Islet of Langerhans (tissue), 1 donor: ENCODE measurements at regions not wholly inside any gene's neighbourhood (a gene's known extent, or its start where the extent isn't known, plus 50 kb on each side); places are given as distances from the start of the nearest gene placed in this dataset.
"Not testable (repeated sequence)": the region's sequence is repeated elsewhere in the genome, so short reads cannot be mapped to it uniquely, and the experiment has no call there.

ENCODE experiments used
- FAIRE-seq: peaks from one replicate; lab custom pipeline; 2011; peaks lifted over from hg19 to GRCh38; lab: Jason Lieb, UNC

DNA sequence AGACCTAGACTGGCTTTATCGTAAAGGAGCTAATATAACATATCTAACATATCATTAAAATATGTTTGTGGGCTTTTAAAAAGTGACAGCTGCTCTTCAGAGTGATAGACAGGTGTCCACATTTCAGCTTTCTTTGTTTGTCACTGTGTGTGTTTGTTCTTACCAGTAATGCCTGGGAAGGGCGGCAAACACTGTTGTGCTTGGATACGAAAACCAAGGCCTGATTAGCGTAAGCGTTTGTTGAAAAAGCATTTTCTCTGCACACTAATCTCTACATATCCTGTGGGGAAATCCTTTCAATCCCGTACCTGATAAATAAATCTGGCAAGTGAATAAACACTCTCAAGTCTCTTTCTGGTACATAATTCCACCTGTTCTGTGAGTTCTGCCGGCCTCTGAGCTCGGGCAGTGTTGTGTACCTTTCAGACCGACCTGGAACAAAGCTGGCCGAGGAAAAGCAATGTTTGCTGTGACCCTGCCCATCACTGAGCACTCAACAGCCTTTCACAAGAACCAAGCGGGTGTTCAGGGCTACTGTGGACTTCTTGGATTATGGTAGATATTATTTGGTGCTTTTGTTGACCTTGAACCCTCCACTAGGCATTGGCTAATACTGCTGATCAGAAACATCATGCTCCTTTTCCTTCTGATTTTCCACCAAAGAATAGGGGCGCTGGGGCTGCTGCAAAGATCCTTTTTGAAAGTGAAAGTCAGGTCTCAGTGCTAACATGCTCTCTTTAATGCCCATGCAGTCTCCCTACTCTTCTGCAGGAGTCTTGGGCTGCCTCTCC lies 100.4 kb downstream of the CD83 start:
- no peak for FAIRE-seq

DNA sequence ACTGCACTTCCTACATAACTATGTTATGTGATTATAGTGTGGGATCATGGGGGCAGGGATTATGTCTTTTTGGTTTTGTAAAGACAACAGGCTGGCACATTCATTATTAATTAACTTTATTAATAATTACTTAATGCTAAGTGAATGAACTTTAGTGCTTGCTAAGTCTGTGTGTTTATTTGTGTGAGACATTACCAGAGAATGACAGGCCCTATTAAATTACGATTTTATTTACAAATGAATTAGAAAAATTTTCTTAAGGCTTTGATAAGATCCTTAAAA lies 100.9 kb downstream of the CD83 start:
- FAIRE-seq = no peak

DNA sequence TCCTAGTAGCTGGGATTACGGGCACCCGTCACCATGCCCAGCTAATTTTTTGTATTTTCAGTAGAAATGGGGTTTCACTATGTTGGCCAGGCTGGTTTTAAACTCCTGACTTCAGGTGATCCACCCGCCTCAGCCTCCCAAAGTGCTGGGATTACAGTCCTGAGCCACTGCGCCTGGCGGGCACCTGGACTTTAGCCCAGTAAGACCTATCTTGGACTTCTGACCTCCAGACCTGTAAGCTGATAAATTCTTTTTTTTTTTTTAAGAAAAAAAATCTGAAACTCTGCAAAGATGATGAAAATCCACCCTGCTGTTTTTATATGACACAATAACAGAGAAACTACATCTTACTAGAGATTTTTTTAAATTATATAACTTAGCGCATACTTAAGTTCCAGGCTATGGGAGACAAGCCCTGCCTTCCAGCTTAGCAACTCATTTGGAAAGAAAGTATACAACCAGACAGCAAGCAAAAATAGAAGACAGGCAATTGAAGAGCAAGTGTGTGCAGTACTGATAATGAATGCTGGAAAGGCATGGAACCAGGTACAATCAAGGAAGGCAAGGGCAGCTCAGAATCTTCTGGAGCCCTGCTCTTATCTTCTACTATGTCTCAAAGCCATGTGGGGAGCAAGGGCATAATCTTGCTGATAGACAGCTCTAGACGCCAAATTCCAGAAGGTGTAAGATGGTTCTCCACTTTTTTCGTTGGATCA lies 104.2 kb downstream of the CD83 start:
- no peak for FAIRE-seq

DNA sequence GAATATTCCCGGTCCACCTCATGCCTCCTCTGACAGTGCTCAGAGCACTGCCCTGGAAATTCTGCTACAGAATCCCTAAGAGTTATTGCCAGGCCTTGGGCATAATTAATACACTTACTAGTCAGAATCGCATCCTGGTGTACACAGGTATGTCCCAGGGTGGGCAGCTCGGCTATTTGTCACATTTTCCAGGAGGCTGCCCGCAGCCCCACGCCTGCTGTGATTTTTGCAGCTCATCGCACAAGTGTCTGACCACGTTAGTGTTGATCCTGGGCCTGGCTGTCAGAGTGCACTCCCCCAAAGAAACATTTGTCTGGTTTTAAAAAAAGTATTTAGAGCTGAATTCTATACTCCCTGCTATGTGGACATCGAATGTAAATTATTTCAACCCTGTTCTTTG lies 105.4 kb downstream of the CD83 start:
- FAIRE-seq = no peak

DNA sequence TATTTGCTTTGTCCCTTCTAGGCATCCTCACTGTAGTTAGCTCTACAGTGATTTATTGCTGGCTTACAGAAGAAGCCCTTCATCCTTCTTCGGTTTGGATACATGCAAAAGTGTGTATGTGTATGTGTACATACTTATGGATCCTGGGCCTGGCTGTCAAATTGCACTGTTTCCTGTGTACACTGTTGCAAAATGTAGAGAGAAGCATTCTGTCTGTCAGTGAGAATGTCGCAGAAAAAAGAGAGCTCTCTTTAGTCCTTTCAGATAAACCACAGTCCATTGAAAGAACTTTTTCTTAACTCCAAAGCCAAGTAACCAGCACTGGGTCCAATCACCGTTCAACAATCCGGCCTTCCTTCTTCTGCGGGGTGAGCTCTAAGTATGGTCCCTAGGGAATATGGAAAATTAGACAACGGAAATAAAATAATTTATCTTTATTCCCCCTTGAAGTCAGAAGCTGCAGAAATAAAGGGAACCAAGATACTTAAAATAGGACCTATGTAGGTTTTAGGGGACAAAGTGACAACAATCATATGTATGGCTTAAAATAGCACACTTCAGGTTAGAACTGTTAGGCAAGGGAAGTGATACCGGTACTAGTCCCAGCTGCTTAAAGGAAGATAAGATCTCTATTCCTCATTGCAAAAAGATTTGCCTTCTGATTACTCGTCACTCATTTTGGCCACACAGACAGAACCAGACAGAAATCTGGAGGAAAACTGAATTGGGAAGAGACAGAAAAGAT lies 107.0 kb downstream of the CD83 start:
- no peak for FAIRE-seq

DNA sequence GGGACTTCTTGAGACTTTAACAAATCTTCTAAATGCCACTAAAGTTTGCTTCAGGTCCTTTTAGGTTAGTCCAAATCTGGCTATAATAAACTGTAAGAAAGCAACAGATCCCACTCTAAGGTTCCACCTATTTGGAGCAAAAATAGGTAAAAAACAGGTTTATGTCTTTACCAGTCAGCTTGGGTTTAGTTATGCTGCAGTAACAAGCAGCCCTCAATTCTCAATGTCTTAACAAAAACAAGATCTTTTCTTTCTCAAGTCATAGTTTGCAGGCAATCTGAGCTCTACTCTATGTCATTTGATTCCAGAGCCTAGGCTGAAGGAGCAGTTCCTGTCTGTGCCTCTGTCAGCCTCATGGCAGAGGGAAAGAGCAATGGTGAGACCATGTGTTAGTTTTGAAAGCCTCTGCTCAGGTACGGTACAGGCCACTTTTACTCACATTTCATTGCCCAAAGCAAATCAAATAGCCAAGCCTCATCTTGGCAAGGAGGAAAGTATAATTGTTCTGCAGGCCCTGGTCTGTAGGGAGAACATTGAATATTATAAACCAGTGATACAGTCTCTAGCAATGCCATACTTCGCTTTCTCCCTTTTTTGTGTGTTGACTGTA lies 108.6 kb downstream of the CD83 start:
- no peak for FAIRE-seq

DNA sequence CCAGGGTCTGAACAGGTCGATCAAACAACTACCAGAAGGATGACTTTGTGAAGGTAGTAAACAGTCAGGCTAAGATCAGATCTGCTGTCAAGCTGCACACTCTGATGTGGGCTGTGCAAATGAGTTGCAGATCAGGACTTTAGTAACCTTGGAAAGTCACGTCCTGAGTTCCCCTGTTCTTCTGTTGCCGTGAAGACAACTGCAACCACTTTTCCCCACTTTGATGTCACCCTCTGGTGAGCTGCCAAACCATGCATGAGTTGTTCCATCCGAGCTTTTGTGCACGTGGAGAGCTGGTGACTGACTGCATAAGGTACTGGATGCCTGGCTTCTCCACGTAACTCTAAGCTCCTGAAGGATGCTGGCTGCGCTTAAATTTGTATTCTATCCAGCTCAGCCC lies 111.0 kb downstream of the CD83 start:
- no peak for FAIRE-seq

DNA sequence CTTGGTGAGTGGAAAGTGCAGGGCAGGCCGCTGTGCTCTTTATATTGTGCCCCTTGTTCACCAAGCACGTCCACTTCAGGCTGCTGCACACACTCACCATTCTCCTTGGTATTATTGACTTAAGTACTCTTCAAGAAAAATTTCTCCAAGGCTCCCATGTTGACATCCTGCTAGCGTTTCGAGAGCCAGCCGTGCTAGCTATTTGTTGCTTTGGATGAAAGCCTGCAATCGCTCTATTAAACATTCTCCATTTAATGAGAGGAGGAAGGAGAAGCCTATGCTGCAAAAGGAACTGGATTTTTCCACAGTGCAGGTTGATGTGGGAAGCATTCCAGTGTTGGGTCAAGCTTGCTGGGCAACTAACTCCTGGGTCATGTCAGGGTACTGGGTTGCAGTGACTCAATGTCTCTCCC lies 113.5 kb downstream of the CD83 start:
- FAIRE-seq = no peak

DNA sequence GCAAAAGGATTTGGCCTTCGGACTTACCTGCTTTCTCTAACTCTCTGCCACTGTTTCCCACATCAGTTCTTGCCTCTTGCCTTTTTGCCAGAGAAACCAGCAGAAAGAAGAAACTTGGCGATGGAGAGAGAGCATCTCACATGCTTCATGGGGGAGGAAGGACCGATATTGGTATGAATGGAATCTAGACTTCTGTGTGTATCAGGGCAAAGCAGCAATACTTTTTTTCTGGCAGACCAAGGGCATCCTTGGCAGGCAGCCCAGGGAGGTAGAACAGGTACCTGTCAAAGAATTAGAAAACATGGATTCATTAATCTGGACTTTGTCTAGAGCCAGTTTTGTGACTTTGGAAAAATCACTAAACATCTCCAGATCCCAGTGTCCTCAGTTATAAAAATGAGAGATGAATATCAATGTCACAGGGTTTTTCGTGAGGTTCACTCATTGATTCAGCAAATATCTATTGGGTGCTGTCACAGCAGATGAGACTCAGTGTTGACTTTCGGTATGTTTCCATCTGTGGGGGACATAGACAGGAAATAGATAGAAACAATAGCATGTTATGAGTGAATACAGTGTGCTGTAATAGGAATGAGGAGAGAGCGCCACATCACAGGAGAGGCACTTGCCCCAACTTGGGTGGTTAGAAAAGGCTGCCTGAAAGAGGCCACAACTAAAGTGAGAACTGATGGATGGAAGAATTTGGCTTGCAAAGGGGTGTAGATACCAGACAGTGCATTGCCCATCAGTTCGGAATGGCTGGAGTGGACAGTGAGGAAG lies 114.1 kb downstream of the CD83 start:
- FAIRE-seq = no peak

DNA sequence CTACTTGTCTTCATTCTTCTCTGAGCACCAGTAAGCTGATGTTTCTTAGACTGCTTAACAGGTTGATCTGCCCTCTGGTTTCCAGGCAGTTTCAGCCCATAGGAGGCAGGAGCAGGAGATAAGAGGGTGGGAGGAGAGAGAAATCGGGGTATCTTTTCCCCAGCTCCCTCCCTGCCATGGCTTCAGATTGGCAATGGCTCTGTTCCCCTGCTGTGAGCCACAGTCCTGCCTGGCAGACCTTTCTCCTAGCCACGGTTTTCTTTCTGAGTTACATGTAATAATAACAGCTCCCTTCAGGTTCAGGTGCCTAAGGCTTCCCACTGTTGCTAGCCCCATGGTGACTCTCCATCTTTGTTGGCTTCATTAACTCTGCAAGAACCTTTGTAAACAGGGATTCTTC lies 115.3 kb downstream of the CD83 start:
- no peak for FAIRE-seq

DNA sequence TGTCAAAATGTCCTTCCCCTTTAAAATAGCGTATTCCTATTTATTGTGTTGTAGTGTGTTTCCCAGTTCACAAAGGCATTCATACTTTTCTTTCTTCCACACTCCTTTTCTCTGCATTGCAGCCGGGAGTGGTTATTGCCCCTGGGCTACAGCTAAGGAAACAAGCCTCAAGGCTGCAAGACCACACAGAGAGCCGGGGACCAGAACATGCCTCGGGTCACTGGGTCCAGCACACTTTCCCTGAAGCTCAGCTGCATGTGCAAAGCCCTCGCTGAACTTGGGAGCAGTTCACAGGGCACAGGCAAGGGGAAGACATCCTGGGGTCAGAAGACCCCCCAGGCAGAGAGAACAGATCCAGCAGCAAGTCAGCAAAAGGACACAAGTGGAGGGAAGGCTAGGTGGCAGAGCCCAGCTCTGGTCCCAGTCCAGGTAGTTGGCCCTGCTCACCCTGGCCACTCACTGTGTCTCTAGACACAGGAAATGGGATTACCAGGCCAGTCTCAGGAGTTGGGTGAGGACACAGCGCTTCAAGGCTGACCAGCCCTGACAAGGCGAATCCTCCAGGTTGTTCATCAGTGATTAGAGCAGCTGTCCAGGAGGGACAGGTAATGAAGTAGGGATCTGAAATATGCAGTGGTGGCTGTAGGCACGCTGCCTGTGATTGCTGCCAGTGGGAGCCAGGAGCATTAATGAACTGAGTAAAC lies 118.2 kb downstream of the CD83 start:
- no peak for FAIRE-seq

DNA sequence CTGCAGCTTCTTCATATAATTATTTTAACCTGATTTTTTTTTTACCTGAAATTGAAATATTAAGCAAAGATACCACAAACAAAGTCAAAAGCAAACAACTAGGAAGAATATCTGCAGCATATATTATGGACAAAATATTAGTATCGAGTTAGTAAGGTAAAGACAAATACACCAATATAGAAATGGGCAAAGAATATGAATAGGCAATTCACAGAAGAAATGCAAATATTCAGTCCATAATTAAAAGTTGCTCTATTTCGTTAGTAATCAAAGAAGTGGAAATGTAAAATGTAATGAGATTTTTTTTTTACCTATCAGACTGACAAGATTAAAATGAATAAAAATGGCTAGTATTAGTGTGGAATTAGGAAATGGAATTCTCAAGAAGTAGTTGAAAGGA lies 121.5 kb downstream of the CD83 start:
- FAIRE-seq = no peak

DNA sequence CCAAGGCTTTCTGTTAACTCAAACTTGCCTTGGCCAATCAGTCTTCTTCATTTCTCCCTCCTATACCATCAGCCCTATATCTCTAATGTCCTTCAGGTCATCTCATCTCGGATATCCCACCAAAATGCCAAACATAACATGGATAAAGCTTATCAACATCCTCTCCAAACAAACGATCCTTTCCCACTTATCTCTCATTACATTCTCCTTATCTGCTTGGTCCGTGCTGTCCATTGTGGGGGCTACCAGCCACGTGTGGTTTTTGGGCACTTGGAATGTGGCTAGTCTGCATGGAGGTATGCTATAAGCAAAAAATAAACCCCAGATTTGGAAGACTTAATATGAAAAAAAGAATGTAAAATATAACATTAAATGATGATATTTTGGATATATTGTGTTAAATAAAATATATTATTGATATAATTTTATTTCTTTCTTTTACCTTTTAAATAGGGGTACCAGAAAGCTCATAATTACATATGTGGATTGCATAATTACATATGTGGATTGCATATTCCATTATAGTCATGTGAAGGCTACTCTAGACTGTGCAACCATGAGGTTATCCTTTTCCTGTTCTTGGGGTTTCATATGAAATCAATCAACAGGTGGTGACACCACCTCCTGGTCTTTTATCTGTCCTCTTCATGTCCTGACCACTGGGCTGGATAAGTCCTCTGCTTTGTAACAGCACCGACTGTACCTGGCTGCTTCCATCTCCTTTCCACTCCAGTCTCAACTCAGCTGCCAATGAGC lies 123.0 kb downstream of the CD83 start:
- FAIRE-seq = no peak

DNA sequence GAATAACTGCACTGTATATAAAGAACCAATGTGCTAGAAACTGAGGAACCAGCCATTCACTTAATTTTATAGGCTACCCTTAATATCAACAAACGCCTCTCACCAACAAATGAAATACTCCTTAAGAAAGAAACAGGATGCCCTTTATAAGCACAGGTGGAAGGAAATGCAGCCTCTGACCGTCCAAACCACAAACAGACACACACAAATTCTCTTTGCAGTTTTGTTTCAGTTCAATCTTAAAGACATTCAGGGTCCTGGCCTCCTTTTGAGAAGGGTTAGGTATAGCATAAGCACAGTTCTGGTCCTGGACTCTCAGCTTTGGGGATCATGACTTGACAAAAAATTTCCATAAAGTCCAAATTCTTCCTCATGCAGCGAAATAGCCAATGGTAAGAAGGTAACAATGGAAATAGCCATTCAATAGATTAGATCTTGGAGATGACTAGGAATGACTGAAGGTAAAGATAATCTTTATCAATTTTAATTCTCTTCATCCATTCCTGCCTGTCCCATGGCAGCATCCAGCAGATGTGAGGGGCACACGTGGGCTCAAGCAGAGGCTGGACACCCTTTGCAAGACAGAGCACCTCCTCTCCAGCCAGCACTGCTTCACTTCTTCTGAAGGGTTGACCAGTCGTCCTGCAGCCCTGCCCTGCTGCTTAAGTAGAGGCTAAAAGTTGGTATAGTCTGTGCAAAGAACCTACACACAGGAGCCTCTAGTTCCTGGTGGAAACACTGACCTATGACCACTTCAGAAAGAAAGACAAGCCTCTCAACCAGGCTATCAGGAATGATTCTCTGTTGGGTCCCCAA lies 123.9 kb downstream of the CD83 start:
- no peak for FAIRE-seq

DNA sequence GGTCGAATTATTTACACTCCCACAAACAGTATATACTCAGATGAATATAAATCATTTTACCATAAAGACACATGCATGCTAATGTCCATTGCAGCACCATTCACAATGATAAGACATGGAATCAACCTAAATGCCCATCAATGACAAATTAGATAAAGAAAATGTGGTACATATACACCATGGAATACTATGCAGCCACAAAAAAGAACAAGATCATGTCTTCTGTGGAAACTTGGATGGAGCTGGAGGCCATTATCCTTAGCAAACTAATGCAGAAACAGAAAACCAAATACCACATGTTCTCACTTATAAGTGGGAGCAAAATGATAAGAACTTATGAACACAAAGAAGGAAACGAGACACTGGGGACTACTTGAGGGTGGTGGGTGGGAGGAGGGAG lies 125.3 kb downstream of the CD83 start:
- not testable (repeated sequence) for FAIRE-seq

DNA sequence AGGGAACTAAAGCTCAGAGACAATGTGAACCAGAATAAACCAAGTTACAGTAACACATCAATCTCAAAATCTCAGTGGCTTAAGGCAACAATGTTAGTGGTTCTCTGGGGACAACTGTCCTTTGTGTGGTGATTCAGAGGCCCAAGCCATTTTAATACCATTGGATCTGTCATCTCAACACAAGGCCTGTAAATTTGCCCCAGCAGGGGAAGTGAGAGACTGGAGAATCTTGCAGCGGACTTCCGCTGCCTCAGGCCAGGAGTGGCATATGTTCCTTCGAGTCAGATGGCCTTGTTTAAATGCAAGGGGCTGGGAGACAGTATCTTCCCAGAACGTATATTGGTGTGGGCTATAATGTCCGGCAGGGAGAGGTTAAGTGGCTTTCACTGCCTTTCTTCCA lies 126.0 kb downstream of the CD83 start:
- FAIRE-seq = no peak

DNA sequence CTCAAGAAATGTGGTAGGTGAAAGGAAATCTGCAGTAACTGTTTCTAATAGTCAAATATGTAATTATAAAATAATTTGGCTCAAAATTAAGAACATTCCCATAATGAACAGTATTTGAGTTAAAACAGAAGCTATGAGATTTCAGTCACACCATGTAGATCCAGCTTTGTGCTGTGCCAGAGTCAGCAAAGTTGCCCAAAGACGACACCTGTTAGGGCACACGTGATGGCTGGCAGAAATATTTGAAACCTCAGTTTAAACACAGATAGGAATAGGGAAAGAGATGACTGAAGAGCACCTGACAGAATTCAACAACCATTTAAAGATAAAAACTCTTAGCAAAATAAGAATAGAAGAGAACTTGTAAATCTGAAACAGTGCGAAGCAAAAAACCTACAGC lies 129.3 kb downstream of the CD83 start:
- FAIRE-seq = no peak

DNA sequence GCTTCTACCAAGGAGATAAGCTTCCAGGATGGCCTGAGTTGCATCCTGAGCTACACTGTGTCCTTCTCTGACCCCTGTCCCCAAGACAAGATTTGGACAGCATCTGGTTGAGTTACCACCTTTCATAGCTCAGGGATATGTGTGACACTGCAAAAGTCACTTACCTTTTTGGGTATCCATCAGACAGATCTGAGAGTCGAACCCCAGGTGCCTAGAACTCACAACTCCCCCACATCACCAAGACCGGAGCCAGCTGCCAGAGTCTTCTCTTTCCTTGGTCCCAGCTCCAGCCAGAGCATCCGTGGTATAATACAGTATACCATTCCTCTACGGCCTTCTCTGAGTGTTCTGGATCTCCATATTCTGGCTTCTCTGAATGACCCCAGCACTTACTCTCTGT lies 133.0 kb downstream of the CD83 start:
- FAIRE-seq = no peak

DNA sequence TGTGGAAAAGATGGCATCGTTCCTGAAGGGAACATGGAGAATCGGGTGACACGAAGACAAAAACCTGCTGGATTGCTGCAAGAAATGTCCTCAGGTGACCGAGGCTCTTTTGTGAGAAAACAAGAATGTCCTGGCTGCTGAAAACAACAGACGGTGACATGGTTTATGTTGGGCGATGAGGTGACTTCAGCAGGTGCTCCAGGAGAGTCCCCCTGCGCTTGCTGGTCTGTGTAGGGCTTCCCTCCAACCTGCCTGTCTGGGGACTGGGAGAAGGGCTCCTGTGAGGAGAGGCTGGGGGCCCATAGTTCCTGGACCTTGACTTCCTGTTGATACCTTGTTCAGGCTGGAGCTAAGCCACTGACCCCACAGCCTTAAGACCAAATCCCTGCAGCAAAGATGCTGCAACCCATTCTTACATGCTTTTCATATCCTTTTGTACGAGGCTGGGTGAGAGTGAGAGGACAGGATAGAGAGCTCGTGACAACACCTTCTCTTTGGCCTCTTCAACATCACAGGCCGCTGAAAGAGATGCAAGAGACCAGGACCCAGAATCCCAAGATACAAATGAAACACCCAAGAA lies 134.8 kb downstream of the CD83 start:
- no peak for FAIRE-seq

DNA sequence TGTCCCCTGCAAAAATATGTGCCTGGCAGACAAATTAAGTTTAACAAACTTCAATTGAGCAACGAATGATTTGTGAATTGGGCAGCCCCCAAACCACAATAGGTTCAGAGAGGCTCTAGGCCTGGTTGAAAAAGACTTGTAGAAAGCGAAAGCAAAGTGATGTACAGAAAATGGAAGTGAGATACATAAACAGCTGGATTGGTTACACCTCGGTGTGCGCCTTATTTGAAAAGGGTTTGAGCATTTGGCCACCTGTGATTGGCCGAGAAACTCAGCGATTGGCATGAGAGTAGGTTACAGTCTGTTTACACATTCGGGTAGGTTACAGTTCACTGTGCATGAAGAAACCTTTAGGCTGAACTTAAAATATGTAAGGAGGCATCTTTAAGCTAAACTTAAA lies 136.9 kb downstream of the CD83 start:
- no peak for FAIRE-seq
